Erythroblast (primary cell): ENCODE measurements at regions not wholly inside any gene's neighbourhood (a gene's known extent, or its start where the extent isn't known, plus 50 kb on each side); places are given as distances from the start of the nearest gene placed in this dataset.

Source experiments
- GATA1 ChIP-seq: IDR thresholded peaks from 2 replicates; pipeline ENCODE4 v1.6.1; 2011; ENCODE audit warnings: low read depth, mild to moderate bottlenecking, control low read depth, low read length, moderate library complexity
- POLR2A ChIP-seq: IDR thresholded peaks from 2 replicates; pipeline ENCODE4 v1.6.1; 2011; ENCODE audit warnings: mild to moderate bottlenecking, low read length

DNA sequence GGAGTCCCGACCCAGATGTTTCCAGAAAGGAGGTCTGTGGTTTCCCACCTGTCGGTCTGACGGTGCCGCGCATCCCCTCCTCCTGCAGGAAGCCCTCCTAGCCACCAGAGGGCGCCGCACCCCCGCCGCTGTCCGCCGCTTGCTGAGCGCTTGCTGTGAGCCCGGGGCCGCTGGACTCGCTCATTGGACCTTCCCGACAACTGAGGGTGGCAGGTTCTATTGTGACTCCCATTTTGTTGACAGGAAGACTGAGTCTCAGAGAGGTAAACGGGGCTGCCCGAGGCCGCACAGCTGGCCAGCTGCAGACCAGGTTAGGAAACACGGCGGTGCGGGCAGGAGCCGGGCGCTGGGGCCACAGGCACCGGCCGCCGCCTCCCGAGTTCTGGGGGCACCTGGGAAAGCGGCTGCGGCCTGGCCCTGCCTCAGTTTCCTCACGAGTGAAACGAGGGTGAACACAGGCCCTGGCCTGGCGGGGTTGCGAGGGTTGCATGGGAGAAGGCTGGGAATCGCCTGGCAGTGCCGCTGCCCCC, 191.1 kb upstream of the CIBAR2 start:
- no peak for TF ChIP-seq POLR2A
- no peak for TF ChIP-seq GATA1
